C4-2B (cell line): ENCODE measurements at regions not wholly inside any gene's neighbourhood (a gene's known extent, or its start where the extent isn't known, plus 50 kb on each side); places are given as distances from the start of the nearest gene placed in this dataset.

ENCODE experiments used
- CTCF ChIP-seq: fragments of 450-650 bp; conservative IDR thresholded peaks from 2 replicates; pipeline ENCODE4 v1.5.1; 2017; ENCODE audit warnings: mild to moderate bottlenecking
- ZFX ChIP-seq: fragments of 450-650 bp; IDR thresholded peaks from 2 replicates; pipeline ENCODE4 v1.6.1; 2017

- TF ChIP-seq CTCF (no peak), ZFX (no peak)
These were observed 541.3 kb downstream of the OMA1 start for GRCh38 chr1:58005212-58005611.
